HL-60 (cell line): ENCODE measurements at regions not wholly inside any gene's neighbourhood (a gene's known extent, or its start where the extent isn't known, plus 50 kb on each side); places are given as distances from the start of the nearest gene placed in this dataset.

ENCODE experiments used
- DNase-seq, 2 experiments: peaks; one replicate each; pipeline ENCODE4 v3.0.0-alpha.2; 2010 to 2020; ENCODE audit warnings: low read depth in 1 of 2, low spot score in 1 of 2
- H3K27ac ChIP-seq: fragments of 250-450 bp; sonication (Bioruptor Pico); replicated peaks from 2 replicates; pipeline ENCODE4 v1.5.1; 2020; ENCODE audit warnings: mild to moderate bottlenecking, moderate library complexity
- H3K27me3 ChIP-seq: fragments of 250-450 bp; sonication (Bioruptor Pico); 2 replicates; pipeline ENCODE4 v1.5.1; 2021; ENCODE audit warnings: mild to moderate bottlenecking, moderate library complexity; ENCODE audit not compliant: insufficient read depth, poor library complexity, severe bottlenecking
- H3K4me3 ChIP-seq: replicated peaks from 2 replicates; pipeline ENCODE4 v1.5.1; 2011; ENCODE audit warnings: mild to moderate bottlenecking, control low read depth, low read length; ENCODE audit not compliant: insufficient read depth
- GABPA ChIP-seq: IDR thresholded peaks from 2 replicates; pipeline ENCODE4 v1.6.1; 2012; ENCODE audit warnings: low read depth
- POLR2AphosphoS5 ChIP-seq: IDR thresholded peaks from 2 replicates; pipeline ENCODE4 v1.6.1; 2012; ENCODE audit warnings: low read depth
- SPI1 ChIP-seq: IDR thresholded peaks from 2 replicates; pipeline ENCODE4 v1.6.1; 2012; ENCODE audit warnings: low read depth, mild to moderate bottlenecking, borderline replicate concordance
- TF ChIP-seq, protein P1 (sequence below): IDR thresholded peaks from one replicate; pipeline ENCODE4 v1.5.1; 2011; ENCODE audit warnings: low read length, control low read depth, inconsistent platforms; ENCODE audit not compliant: insufficient read depth
- TF ChIP-seq, protein P2 (sequence below): IDR thresholded peaks from 2 replicates; pipeline ENCODE4 v1.6.1; 2012; ENCODE audit warnings: low read depth; ENCODE audit not compliant: insufficient replicate concordance

DNA sequence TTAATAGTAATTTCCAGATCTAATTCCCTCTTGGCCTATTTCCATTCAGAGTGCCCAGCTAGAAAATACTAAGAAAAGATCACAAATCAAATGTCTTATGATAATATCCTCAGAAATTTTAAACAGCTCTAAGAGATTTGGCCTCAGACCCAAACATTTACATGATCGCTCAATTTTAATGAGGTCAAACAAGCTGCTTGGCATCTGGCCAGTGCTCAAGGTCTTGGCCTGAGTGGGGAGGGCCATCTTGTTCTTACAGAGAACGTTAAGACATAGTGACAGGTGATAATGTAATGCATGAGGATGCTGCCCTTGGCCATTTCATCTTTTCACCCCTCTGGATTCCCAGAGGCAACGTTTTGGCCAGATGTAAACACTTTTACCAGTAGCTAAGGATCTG, 159.2 kb upstream of the SLC7A11 start:
- no peaks in the 10 kb centered on the region for H3K27me3 ChIP-seq
- no peak overlapping the region for H3K4me3 ChIP-seq
- H3K27ac ChIP-seq: no peak overlapping the region
- TF ChIP-seq SPI1: no peak
- TF ChIP-seq GABPA: no peak
- TF ChIP-seq, protein P1, sequence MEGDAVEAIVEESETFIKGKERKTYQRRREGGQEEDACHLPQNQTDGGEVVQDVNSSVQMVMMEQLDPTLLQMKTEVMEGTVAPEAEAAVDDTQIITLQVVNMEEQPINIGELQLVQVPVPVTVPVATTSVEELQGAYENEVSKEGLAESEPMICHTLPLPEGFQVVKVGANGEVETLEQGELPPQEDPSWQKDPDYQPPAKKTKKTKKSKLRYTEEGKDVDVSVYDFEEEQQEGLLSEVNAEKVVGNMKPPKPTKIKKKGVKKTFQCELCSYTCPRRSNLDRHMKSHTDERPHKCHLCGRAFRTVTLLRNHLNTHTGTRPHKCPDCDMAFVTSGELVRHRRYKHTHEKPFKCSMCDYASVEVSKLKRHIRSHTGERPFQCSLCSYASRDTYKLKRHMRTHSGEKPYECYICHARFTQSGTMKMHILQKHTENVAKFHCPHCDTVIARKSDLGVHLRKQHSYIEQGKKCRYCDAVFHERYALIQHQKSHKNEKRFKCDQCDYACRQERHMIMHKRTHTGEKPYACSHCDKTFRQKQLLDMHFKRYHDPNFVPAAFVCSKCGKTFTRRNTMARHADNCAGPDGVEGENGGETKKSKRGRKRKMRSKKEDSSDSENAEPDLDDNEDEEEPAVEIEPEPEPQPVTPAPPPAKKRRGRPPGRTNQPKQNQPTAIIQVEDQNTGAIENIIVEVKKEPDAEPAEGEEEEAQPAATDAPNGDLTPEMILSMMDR: no peak
- TF ChIP-seq, protein P2, sequence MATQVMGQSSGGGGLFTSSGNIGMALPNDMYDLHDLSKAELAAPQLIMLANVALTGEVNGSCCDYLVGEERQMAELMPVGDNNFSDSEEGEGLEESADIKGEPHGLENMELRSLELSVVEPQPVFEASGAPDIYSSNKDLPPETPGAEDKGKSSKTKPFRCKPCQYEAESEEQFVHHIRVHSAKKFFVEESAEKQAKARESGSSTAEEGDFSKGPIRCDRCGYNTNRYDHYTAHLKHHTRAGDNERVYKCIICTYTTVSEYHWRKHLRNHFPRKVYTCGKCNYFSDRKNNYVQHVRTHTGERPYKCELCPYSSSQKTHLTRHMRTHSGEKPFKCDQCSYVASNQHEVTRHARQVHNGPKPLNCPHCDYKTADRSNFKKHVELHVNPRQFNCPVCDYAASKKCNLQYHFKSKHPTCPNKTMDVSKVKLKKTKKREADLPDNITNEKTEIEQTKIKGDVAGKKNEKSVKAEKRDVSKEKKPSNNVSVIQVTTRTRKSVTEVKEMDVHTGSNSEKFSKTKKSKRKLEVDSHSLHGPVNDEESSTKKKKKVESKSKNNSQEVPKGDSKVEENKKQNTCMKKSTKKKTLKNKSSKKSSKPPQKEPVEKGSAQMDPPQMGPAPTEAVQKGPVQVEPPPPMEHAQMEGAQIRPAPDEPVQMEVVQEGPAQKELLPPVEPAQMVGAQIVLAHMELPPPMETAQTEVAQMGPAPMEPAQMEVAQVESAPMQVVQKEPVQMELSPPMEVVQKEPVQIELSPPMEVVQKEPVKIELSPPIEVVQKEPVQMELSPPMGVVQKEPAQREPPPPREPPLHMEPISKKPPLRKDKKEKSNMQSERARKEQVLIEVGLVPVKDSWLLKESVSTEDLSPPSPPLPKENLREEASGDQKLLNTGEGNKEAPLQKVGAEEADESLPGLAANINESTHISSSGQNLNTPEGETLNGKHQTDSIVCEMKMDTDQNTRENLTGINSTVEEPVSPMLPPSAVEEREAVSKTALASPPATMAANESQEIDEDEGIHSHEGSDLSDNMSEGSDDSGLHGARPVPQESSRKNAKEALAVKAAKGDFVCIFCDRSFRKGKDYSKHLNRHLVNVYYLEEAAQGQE: no peak
- TF ChIP-seq POLR2AphosphoS5: no peak
- no peak for DNase-seq

DNA sequence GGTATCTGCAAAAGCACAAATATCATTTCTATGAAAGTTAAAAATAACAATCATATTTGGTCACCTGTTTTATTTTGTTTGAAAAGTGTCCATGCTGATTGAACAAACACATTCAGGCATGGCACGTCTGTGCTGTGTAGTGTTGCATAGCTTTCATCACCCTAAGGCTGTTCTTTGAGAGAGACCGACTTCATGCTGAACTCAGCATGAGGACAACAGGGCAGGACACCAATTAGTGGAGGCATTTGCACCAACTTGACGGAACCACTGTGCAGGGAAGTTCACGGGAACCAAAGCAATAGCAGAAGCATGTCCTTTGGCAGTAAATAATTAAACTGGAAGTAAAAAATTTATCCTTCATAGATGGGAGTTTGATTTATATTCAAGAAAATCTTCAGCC, 158.4 kb upstream of the SLC7A11 start:
- H3K27me3 ChIP-seq: no peaks in the 10 kb centered on the region
- TF ChIP-seq SPI1 (no peak), GABPA (no peak), POLR2AphosphoS5 (no peak)
- TF ChIP-seq, protein P2: no peak
- TF ChIP-seq, protein P1: no peak
- no peak for DNase-seq

DNA sequence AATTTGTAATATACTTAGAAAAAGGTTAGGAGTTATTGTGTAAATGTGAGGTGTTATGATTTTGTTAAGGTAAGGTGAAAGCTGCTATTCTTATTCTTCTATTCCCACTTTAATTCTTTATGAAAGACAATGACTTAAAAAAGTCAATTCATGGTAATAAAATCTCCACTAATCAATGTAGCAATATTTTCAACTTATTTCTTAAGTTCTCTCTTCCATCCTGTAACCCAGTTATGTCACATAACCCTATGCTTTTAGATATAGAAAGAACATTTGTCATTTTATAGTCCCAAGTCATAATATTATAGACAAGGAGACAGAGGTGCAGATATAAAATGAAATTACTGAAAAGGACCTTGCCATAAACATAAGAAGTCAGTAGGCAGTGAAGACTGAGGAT, 157.9 kb upstream of the SLC7A11 start:
- Histone ChIP-seq H3K27ac (no peak overlapping the region), H3K4me3 (no peak overlapping the region), H3K27me3 (no peaks in the 10 kb centered on the region)
- DNase-seq: no peak
- TF ChIP-seq, protein P1: no peak
- no peak for TF ChIP-seq GABPA
- no peak for TF ChIP-seq SPI1
- no peak for TF ChIP-seq POLR2AphosphoS5
- TF ChIP-seq, protein P2: no peak

More for the DNA sequence above, 158.4 kb upstream of the SLC7A11 start:
- Histone ChIP-seq H3K4me3 (no peak overlapping the region), H3K27ac (no peak overlapping the region)
